ENCODE measurements at regions not wholly inside any gene's neighbourhood (a gene's known extent, or its start where the extent isn't known, plus 50 kb on each side); places are given as distances from the start of the nearest gene placed in this dataset.

- TF ChIP-seq ZBTB33 (IDR thresholded peaks at IDR 0.05) (no peak), ATF7 (IDR thresholded peaks at IDR 0.05; ENCODE audit: low read depth) (peak; percentile 68), CEBPZ (IDR thresholded peaks at IDR 0.05; ENCODE audit: low read depth, low read length) (no peak), CBFB (IDR thresholded peaks at IDR 0.05; ENCODE audit: low read depth) (no peak), HSF1 (IDR thresholded peaks at IDR 0.05; ENCODE audit: low read depth, low read length) (no peak), HCFC1 (IDR thresholded peaks at IDR 0.05; ENCODE audit: low read length) (no peak), TCF12 (IDR thresholded peaks at IDR 0.05; ENCODE audit: low read depth, low read length) (no peak), RELB (IDR thresholded peaks at IDR 0.05; ENCODE audit: low read depth) (no peak), BACH1 (IDR thresholded peaks at IDR 0.05; ENCODE audit: borderline replicate concordance) (peak; percentile 82; the same call in 1 of the 2 replicates), ZNF592 (IDR thresholded peaks at IDR 0.05) (no peak), E2F8 (IDR thresholded peaks at IDR 0.05; ENCODE audit: low read depth, partially characterized antibody) (no peak), SREBF1 (IDR thresholded peaks at IDR 0.05; ENCODE audit: low read length) (no peak), HDGF (IDR thresholded peaks at IDR 0.05) (no peak), SPI1 (IDR thresholded peaks at IDR 0.05; ENCODE audit: borderline replicate concordance, insufficient read depth, low read depth, low read length) (no peak)
These were observed 57.1 kb upstream of the IGFBP3 start (continued) for GRCh38 chr7:45978010-45978681.
